Astrocyte of the cerebellum (primary cell): ENCODE measurements at regions not wholly inside any gene's neighbourhood (a gene's known extent, or its start where the extent isn't known, plus 50 kb on each side); places are given as distances from the start of the nearest gene placed in this dataset.
A peak's percentile ranks its signal among the peaks of the same experiment; 100 is the strongest.

Experiments
- DNase-seq: peaks from one replicate; pipeline ENCODE4 v3.0.0-alpha.2; 2011; ENCODE audit warnings: low read depth
- H3K4me3 ChIP-seq: 2 replicates; pipeline ENCODE4 v1.5.1; 2011; ENCODE audit warnings: mild to moderate bottlenecking, low read depth, low read length, moderate library complexity
- CTCF ChIP-seq: IDR thresholded peaks from 2 replicates; pipeline ENCODE4 v1.5.1; 2012; ENCODE audit warnings: low read length, low read depth, moderate library complexity, mild to moderate bottlenecking; ENCODE audit errors: missing control alignments
- in situ Hi-C: cut with HindIII; loops from 2 replicates; pipeline ENCODE4 v1.10.0; 2017; ENCODE audit warnings: low sequenced_read_pairs

GRCh38 chr18:65468881-65469280 is 281.9 kb upstream of the CDH7 start:
- in situ Hi-C loops = no loop called here
- no peak for DNase-seq
- no peak for TF ChIP-seq CTCF
- no peak overlapping the region for H3K4me3 ChIP-seq

DNA sequence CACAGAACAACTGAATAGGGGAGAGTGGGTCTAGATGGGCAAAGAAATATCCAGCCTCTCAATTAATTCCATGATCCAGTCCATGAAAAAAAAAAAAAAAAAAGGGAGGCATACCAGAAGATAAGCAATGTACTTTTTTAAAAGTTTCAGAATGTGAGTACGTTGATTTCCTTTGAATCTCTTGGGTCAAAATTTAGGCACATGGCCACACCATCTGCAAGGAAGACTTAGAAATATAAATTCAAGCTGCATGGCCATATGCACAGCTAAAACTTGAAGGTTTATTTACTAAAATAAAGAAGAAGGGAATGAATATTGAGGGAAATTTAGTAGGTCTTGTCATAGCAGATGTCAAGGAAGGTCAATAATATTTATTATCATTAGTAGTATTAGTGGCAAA is 286.5 kb upstream of the CDH7 start:
- in situ Hi-C loops = no loop called here
- no peak for DNase-seq
- no peak overlapping the region for H3K4me3 ChIP-seq
- no peak for TF ChIP-seq CTCF

GRCh38 chr18:65459741-65460140 is 291.1 kb upstream of the CDH7 start:
- DNase-seq = no peak
- no peak overlapping the region for H3K4me3 ChIP-seq
- in situ Hi-C loops = no loop called here
- no peak for TF ChIP-seq CTCF

GRCh38 chr18:65458871-65459270 is 291.9 kb upstream of the CDH7 start:
- no peak for TF ChIP-seq CTCF
- in situ Hi-C loops = no loop called here
- DNase-seq = no peak
- no peak overlapping the region for H3K4me3 ChIP-seq

- in situ Hi-C loops = no loop called here
- TF ChIP-seq CTCF = peak; percentile 12
- no peak overlapping the region for H3K4me3 ChIP-seq
- DNase-seq = no peak
Measured at GRCh38 chr18:65439188-65439587, 311.6 kb upstream of the CDH7 start.

- in situ Hi-C loops = no loop called here
- H3K4me3 ChIP-seq = no peak overlapping the region
- DNase-seq = no peak
Measured at GRCh38 chr18:65436430-65436829, 314.4 kb upstream of the CDH7 start.

More at GRCh38 chr18:65436430-65436829, 314.4 kb upstream of the CDH7 start:
- TF ChIP-seq CTCF = no peak
